IMR-90 (cell line): ENCODE measurements at regions not wholly inside any gene's neighbourhood (a gene's known extent, or its start where the extent isn't known, plus 50 kb on each side); places are given as distances from the start of the nearest gene placed in this dataset.

Experiments
- ATAC-seq: fragments of 200-7000 bp; cut with Tn5 transposase; 2 replicates; pipeline ENCODE4 v1.9.1; 2020; ENCODE audit warnings: low read depth, mild to moderate bottlenecking, moderate library complexity
- BruUV-seq: library from RNA; stranded (reverse); fragments of 400-500 nt; replicated peaks from 2 replicates; lab custom pipeline; 2021; lab: Mats Ljungman, UMichigan
- CTCF ChIA-PET: fragments of 300-600 bp; formaldehyde crosslinking; extraction: SDS; loops from one replicate; lab custom pipeline; 2021; ENCODE audit warnings: antibody characterized with exemption; lab: Yijun Ruan, JAX
- POLR2A ChIA-PET: fragments of 300-600 bp; sonication (Branson Sonifier 250); formaldehyde crosslinking; loops from one replicate; lab custom pipeline; 2022; ENCODE audit warnings: antibody characterized with exemption; ENCODE audit not compliant: unreplicated experiment; lab: Charles Lee
- DNase-seq: peaks from one replicate; pipeline ENCODE4 v3.0.0; 2013
- H2AFZ ChIP-seq: replicated peaks from 2 replicates; pipeline ENCODE3; 2013; ENCODE audit warnings: low read length, mild to moderate bottlenecking; ENCODE audit not compliant: poor library complexity
- H2AK5ac ChIP-seq: 2 replicates; pipeline ENCODE4 v1.6.1; 2013; ENCODE audit warnings: low read depth, low read length, inconsistent platforms
- H2AK9ac ChIP-seq: replicated peaks from 2 replicates; pipeline ENCODE3; 2013; ENCODE audit warnings: mild to moderate bottlenecking, low read depth, low read length, moderate library complexity; ENCODE audit not compliant: poor library complexity
- H2BK120ac ChIP-seq: 2 replicates; pipeline ENCODE4 v1.6.1; 2013; ENCODE audit warnings: low read depth, low read length, inconsistent platforms
- H2BK15ac ChIP-seq: 3 replicates; pipeline ENCODE4 v1.6.1; 2013; ENCODE audit warnings: low read depth, low read length, inconsistent platforms
- H2BK20ac ChIP-seq: 2 replicates; pipeline ENCODE4 v1.6.1; 2013; ENCODE audit warnings: low read depth, mild to moderate bottlenecking, inconsistent platforms, low read length, moderate library complexity
- H2BK5ac ChIP-seq: 2 replicates; pipeline ENCODE4 v1.6.1; 2013; ENCODE audit warnings: mild to moderate bottlenecking, low read depth, low read length, inconsistent platforms; ENCODE audit not compliant: poor library complexity, severe bottlenecking
- H3K14ac ChIP-seq: replicated peaks from 2 replicates; pipeline ENCODE4 v1.6.1; 2013; ENCODE audit warnings: low read depth, low read length, inconsistent platforms
- H3K18ac ChIP-seq: 2 replicates; pipeline ENCODE4 v1.6.1; 2013; ENCODE audit warnings: low read depth, low read length, control low read depth
- H3K23ac ChIP-seq: 2 replicates; pipeline ENCODE4 v1.6.1; 2013; ENCODE audit warnings: low read depth, low read length, inconsistent platforms
- H3K27ac ChIP-seq: 2 replicates; pipeline ENCODE4 v1.5.1; 2013; ENCODE audit warnings: mild to moderate bottlenecking, control low read depth, low read length; ENCODE audit not compliant: insufficient read depth
- H3K27me3 ChIP-seq: 2 replicates; pipeline ENCODE4 v1.6.1; 2013; ENCODE audit warnings: low read length; ENCODE audit not compliant: control insufficient read depth, insufficient read depth
- H3K36me3 ChIP-seq: 2 replicates; pipeline ENCODE4 v1.6.1; 2013; ENCODE audit warnings: low read length, mixed read lengths; ENCODE audit not compliant: control insufficient read depth, insufficient read depth
- H3K4ac ChIP-seq: 2 replicates; pipeline ENCODE4 v1.6.1; 2013; ENCODE audit warnings: low read depth, low read length, inconsistent platforms
- H3K4me1 ChIP-seq: 2 replicates; pipeline ENCODE4 v1.6.1; 2013; ENCODE audit warnings: low read length, mixed read lengths; ENCODE audit not compliant: control insufficient read depth, insufficient read depth
- H3K4me2 ChIP-seq: 2 replicates; pipeline ENCODE4 v1.6.1; 2013; ENCODE audit warnings: low read depth, mild to moderate bottlenecking, control low read depth, low read length, moderate library complexity
- H3K4me3 ChIP-seq: 2 replicates; pipeline ENCODE4 v1.5.1; 2013; ENCODE audit warnings: low read depth, mild to moderate bottlenecking, control low read depth, low read length, moderate library complexity; ENCODE audit not compliant: insufficient read depth
- H3K56ac ChIP-seq: 2 replicates; pipeline ENCODE4 v1.6.1; 2013; ENCODE audit warnings: low read length, inconsistent platforms; ENCODE audit not compliant: insufficient read depth; ENCODE audit errors: extremely low read depth
- H3K79me1 ChIP-seq, 2 experiments: 2 replicates each; pipeline ENCODE4 v1.6.1; 2013; ENCODE audit warnings: low read length in 2 of 2, inconsistent platforms in 1 of 2, low read depth in 1 of 2
- H3K9ac ChIP-seq: 2 replicates; pipeline ENCODE4 v1.6.1; 2013; ENCODE audit warnings: low read depth, low read length, control low read depth
- H3K9me1 ChIP-seq: 2 replicates; pipeline ENCODE4 v1.6.1; 2013; ENCODE audit warnings: low read length, inconsistent platforms; ENCODE audit not compliant: insufficient read depth
- H3K9me3 ChIP-seq: 2 replicates; pipeline ENCODE4 v1.6.1; 2013; ENCODE audit warnings: low read length; ENCODE audit not compliant: control insufficient read depth, insufficient read depth
- H4K20me1 ChIP-seq: 2 replicates; pipeline ENCODE4 v1.6.1; 2013; ENCODE audit warnings: low read length, inconsistent platforms; ENCODE audit not compliant: insufficient read depth
- H4K5ac ChIP-seq: 2 replicates; pipeline ENCODE4 v1.6.1; 2013; ENCODE audit warnings: mild to moderate bottlenecking, low read depth, low read length, control low read depth
- H4K8ac ChIP-seq, 2 experiments: 2 replicates each; pipeline ENCODE4 v1.6.1; 2013; ENCODE audit warnings: low read depth in 2 of 2, low read length in 2 of 2, control low read depth in 1 of 2, inconsistent platforms in 1 of 2
- H4K91ac ChIP-seq: 2 replicates; pipeline ENCODE4 v1.6.1; 2013; ENCODE audit warnings: low read depth, low read length, inconsistent platforms; ENCODE audit not compliant: insufficient read depth
- BHLHE40 ChIP-seq: fragments of 150-350 bp; IDR thresholded peaks from 2 replicates; pipeline ENCODE4 v1.6.1; 2016; ENCODE audit warnings: mild to moderate bottlenecking, low read depth, low read length
- CEBPB ChIP-seq: IDR thresholded peaks from 2 replicates; pipeline ENCODE4 v1.6.1; 2012; ENCODE audit warnings: low read depth, low read length, improper control_type of control experiment
- CHD1 ChIP-seq: IDR thresholded peaks from 2 replicates; pipeline ENCODE4 v1.6.1; 2012; ENCODE audit warnings: low read depth, low read length, improper control_type of control experiment
- ELK1 ChIP-seq: fragments of 150-350 bp; IDR thresholded peaks from 2 replicates; pipeline ENCODE4 v1.6.1; 2016; ENCODE audit warnings: low read depth, mild to moderate bottlenecking, low read length, moderate library complexity, borderline replicate concordance
- FOS ChIP-seq: fragments of 150-350 bp; IDR thresholded peaks from 2 replicates; pipeline ENCODE4 v1.6.1; 2016; ENCODE audit warnings: low read depth, low read length
- MAFK ChIP-seq: IDR thresholded peaks from 2 replicates; pipeline ENCODE4 v1.6.1; 2012; ENCODE audit warnings: low read depth, low read length, improper control_type of control experiment
- MAZ ChIP-seq: IDR thresholded peaks from 2 replicates; pipeline ENCODE4 v1.6.1; 2012; ENCODE audit warnings: low read depth, mild to moderate bottlenecking, low read length, improper control_type of control experiment, moderate library complexity, borderline replicate concordance
- MXI1 ChIP-seq: IDR thresholded peaks from 2 replicates; pipeline ENCODE4 v1.6.1; 2012; ENCODE audit warnings: low read depth, mild to moderate bottlenecking, low read length, moderate library complexity, borderline replicate concordance
- NFE2L2 ChIP-seq: fragments of 150-350 bp; IDR thresholded peaks from 2 replicates; pipeline ENCODE4 v1.6.1; 2016; ENCODE audit warnings: low read depth, mild to moderate bottlenecking, low read length
- POLR2A ChIP-seq: IDR thresholded peaks from 2 replicates; pipeline ENCODE4 v1.6.1; 2012; ENCODE audit warnings: mild to moderate bottlenecking, low read depth, low read length
- RCOR1 ChIP-seq: IDR thresholded peaks from 2 replicates; pipeline ENCODE4 v1.6.1; 2012; ENCODE audit warnings: mild to moderate bottlenecking, low read length, improper control_type of control experiment; ENCODE audit not compliant: insufficient replicate concordance
- RFX5 ChIP-seq: IDR thresholded peaks from 2 replicates; pipeline ENCODE4 v1.8.0; 2012; ENCODE audit warnings: low read depth, mild to moderate bottlenecking, low read length, moderate library complexity
- SMC3 ChIP-seq: fragments of 150-350 bp; IDR thresholded peaks from 2 replicates; pipeline ENCODE4 v1.6.1; 2016; ENCODE audit warnings: low read depth, mild to moderate bottlenecking, antibody characterized with exemption, low read length, moderate library complexity
- WGBS, 2 experiments: methylation state at CpG; one replicate each; pipeline versions ENCODE4 v1.1.5 to v1.1.7; 2013; ENCODE audit warnings: missing lambda C conversion rate in 2 of 2; ENCODE audit not compliant: insufficient read length in 1 of 2; ENCODE audit errors: extremely low coverage in 2 of 2; 5-methylcytosine and 5-hydroxymethylcytosine counted together
- dilution Hi-C: fragments of 300-500 bp; cut with HindIII; formaldehyde crosslinking; loops from one replicate; pipeline ENCODE4 v1.14.3; 2018; ENCODE audit warnings: low sequenced_read_pairs; ENCODE audit not compliant: unreplicated experiment
- in situ Hi-C: fragments of 300-500 bp; cut with MboI; formaldehyde crosslinking; loops from 3 replicates; pipeline ENCODE4 v1.14.3; 2019; ENCODE audit warnings: low sequenced_read_pairs, inconsistent platforms, mixed read lengths
- intact Hi-C: fragments of 100-400 bp; cut with micrococcal nuclease; formaldehyde crosslinking; loops from 2 replicates; pipeline ENCODE4 v1.10.0; 2022
- TF ChIP-seq, protein P1 (sequence below): fragments of 150-350 bp; IDR thresholded peaks from 2 replicates; pipeline ENCODE4 v1.6.1; 2017; ENCODE audit warnings: mild to moderate bottlenecking, antibody characterized with exemption, low read length, low read depth
- TF ChIP-seq, protein P2 (sequence below): conservative IDR thresholded peaks from 2 replicates; pipeline ENCODE4 v1.5.1; 2012; ENCODE audit warnings: mild to moderate bottlenecking, low read depth, low read length, improper control_type of control experiment

DNA sequence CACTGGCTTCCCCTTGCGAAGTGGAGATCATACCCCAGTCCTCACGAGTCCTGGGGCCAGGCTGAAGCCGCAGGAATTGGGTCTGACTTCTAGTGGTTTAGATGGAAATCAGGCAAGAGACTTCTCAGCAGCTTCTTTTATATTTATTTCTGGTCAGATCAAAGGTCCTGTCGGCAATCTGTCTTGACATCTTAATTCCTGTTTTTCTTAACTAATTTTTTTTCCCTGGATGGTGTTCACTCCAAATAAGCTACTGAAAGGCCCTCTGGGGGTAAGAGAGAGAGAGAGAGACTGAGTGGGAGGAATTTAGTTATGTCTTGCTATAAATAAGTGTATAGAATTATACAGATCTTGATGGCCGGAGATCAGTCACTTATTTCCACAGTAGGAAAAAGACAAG is 698.7 kb upstream of the TBX3 start:
- no peak overlapping the region for H2BK15ac ChIP-seq
- no peak overlapping the region for H2BK20ac ChIP-seq
- H3K27me3 ChIP-seq, result peaks cover 3% of the 10 kb centered on the region; the same call in 1 of the 2 replicates
- in situ Hi-C loops (no loop called here), dilution Hi-C loops (no loop called here), intact Hi-C loops (no loop called here)
- H3K4me2 ChIP-seq, result no peak overlapping the region
- no peak overlapping the region for H3K23ac ChIP-seq
- no peak overlapping the region for H2BK120ac ChIP-seq
- H3K18ac ChIP-seq, result no peak overlapping the region
- no peak for ATAC-seq
- CTCF ChIA-PET, result no interaction called here
- H3K9me1 ChIP-seq, result peaks cover 5% of the 10 kb centered on the region; the same call in 1 of the 2 replicates
- BruUV-seq, result no TSS peak
- H4K91ac ChIP-seq, result no peak overlapping the region
- H3K36me3 ChIP-seq, result no peaks in the 10 kb centered on the region
- H3K56ac ChIP-seq, result no peak overlapping the region
- H3K4ac ChIP-seq, result no peak overlapping the region
- no peaks in the 10 kb centered on the region for H3K9me3 ChIP-seq
- no peak overlapping the region for H3K4me3 ChIP-seq
- no peak overlapping the region for H2AK9ac ChIP-seq
- H3K14ac ChIP-seq, result no peak overlapping the region
- H3K9ac ChIP-seq, result no peak overlapping the region
- WGBS, 2 experiments, result no CpG with 5 or more reads among the region's 5 CpGs
- H3K79me1 ChIP-seq, result no peaks in the 10 kb centered on the region
- no peak overlapping the region for H3K27ac ChIP-seq
- no peak overlapping the region for H2AFZ ChIP-seq
- POLR2A ChIA-PET, result interaction anchor here (0.6 kb wide), 2 partner anchors 637 to 694 kb away, joined by 3 to 4 read pairs; no protein-coding TSS in a partner anchor
- H4K20me1 ChIP-seq, result no peaks in the 10 kb centered on the region
- H2BK5ac ChIP-seq, result no peak overlapping the region
- no peak overlapping the region for H2AK5ac ChIP-seq
- 0 out of 2 replicates have a peak, but pooled peaks cover 1% of the 10 kb centered on the region for H3K4me1 ChIP-seq
- H4K5ac ChIP-seq, result no peak overlapping the region
- H4K8ac ChIP-seq, result no peak overlapping the region
- no peak for DNase-seq
- TF ChIP-seq MAZ (no peak), SMC3 (no peak), FOS (no peak), CEBPB (no peak), NFE2L2 (no peak), POLR2A (no peak), BHLHE40 (no peak), RCOR1 (no peak), MXI1 (no peak), MAFK (no peak), ELK1 (no peak), RFX5 (no peak), CHD1 (no peak)
- TF ChIP-seq, protein P1, sequence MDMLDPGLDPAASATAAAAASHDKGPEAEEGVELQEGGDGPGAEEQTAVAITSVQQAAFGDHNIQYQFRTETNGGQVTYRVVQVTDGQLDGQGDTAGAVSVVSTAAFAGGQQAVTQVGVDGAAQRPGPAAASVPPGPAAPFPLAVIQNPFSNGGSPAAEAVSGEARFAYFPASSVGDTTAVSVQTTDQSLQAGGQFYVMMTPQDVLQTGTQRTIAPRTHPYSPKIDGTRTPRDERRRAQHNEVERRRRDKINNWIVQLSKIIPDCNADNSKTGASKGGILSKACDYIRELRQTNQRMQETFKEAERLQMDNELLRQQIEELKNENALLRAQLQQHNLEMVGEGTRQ, result no peak
- TF ChIP-seq, protein P2, sequence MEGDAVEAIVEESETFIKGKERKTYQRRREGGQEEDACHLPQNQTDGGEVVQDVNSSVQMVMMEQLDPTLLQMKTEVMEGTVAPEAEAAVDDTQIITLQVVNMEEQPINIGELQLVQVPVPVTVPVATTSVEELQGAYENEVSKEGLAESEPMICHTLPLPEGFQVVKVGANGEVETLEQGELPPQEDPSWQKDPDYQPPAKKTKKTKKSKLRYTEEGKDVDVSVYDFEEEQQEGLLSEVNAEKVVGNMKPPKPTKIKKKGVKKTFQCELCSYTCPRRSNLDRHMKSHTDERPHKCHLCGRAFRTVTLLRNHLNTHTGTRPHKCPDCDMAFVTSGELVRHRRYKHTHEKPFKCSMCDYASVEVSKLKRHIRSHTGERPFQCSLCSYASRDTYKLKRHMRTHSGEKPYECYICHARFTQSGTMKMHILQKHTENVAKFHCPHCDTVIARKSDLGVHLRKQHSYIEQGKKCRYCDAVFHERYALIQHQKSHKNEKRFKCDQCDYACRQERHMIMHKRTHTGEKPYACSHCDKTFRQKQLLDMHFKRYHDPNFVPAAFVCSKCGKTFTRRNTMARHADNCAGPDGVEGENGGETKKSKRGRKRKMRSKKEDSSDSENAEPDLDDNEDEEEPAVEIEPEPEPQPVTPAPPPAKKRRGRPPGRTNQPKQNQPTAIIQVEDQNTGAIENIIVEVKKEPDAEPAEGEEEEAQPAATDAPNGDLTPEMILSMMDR, result no peak
